NCI-H526 (cell line): ENCODE measurements at regions not wholly inside any gene's neighbourhood (a gene's known extent, or its start where the extent isn't known, plus 50 kb on each side); places are given as distances from the start of the nearest gene placed in this dataset.
"Not testable (repeated sequence)": the region's sequence is repeated elsewhere in the genome, so short reads cannot be mapped to it uniquely, and the experiment has no call there.

Source experiments
- DNase-seq, 2 experiments: peaks; one replicate each; lab custom pipeline; 2025; lab: John Stamatoyannopoulos, UW

- no peak for DNase-seq
Measured at GRCh38 chr3:64437131-64437530, 211.9 kb upstream of the PRICKLE2 start.

DNA sequence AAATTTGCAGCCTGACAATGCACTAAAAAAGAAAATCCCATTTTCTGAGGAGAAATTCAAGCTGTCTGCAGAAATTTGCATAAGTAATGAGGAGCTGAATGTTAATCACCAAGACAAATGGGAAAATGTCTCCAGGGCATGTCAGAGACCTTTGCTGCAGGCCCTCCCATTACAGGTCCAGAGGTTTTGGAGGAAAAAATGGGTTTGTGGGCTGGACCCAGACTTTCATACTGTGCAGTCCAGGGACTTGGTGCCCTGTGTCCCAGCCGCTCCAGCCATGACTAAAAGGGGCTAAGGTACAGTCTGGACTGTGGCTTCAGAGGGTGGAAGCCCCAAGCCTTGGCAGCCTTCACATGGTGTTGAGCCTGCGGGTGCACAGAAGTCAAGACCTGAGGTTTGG lies 209.8 kb upstream of the PRICKLE2 start:
- DNase-seq, result not testable (repeated sequence)

DNA sequence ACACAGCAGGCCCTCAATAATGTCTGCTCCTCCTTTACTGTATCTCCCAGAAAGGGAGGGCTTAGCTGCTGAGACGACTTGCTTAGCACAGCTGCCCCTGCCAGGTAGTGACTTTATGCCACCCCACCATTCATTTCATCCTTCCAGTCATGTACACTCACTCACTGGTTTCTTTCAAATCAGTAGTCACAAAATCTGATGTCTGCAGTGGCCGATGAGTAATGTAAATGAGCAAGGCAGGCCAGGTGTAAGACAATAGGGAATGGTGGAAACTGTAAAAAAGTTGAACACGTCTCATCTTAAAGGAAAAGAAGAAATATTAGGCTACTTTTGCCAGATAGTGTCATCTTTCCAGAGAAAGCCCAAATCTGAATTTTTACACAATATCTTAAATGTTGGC lies 207.6 kb upstream of the PRICKLE2 start:
- no peak for DNase-seq

- no peak for DNase-seq
Measured at GRCh38 chr3:64431526-64432091, 206.3 kb upstream of the PRICKLE2 start.

DNA sequence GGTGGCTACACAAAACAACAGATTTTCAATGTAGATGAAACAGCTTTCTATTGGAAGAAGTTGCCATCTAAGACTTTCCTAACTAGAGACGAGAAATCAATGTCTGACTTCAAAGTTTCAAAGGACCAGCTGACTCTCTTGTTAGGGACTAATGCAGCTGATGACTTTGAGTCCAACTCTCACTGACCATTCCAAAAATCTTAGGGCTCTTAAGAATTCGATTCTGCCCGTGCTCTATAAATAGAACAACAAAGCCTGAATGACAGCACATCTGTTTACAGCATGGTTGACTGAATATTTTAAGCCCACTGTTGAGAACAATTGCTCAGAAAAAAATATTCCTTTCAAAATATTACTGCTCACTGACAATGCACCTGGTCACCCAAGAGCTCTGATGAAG lies 202.4 kb upstream of the PRICKLE2 start:
- DNase-seq, result no peak

GRCh38 chr3:64426551-64426950 lies 201.3 kb upstream of the PRICKLE2 start:
- no peak for DNase-seq

GRCh38 chr3:64422932-64423331 lies 197.7 kb upstream of the PRICKLE2 start:
- DNase-seq, result no peak

DNA sequence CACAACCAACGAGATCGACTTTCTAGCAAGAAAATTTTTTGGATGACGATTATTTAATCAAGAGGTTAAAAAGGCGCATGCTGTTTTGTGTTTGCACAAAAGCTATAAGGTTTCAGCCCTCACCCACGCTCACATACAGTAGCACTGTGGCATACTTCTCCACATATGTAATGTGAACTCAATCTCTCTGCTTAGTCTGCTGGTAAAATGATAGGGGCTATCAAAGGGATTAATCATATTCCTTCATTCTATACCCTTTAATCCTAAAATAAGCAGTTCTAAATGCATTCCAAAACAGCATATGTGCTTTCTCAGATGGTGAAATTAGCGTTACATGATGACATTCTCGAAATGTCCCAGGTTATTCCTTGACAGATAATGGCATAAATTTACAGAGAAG lies 196.9 kb upstream of the PRICKLE2 start:
- DNase-seq, result no peak

DNA sequence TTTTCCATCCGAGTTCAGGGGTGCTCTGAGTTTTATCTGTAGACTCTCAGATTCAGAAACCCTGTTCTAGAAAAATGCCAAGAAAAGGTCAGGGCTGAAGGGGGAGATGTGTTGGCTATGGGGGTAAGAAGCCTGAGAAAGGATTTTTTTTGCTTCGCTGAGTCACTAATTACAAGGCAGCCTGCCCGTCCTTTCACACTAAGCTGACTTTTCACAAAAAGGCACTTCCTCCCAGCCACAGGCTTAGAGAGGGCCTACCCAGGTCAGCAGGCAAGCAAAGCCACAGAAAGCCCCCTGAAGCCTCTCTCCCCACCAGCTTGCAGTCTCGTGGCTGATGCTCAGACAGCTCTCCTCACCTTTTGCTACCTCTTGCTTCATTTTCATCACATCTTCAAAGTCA lies 192.6 kb upstream of the PRICKLE2 start:
- DNase-seq, result no peak

DNA sequence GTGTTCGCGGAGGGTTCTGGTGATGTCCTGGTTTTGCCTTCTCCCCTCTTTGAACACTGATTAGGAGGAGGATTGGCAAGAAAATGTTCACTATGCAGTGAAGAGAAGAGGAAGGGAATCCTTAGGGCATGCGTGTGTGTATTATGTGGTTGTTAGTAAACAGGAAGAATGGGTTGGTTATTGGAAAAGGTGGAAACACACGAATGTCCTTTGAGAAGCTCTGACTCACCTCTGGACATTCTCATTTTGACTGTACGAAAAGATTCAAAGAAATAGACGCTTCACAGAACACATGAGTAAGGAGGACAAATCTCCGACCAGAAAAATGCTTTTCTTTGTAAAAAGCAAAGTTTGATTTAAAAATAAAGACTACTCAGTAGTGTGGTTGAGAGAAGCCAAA lies 188.8 kb upstream of the PRICKLE2 start:
- no peak for DNase-seq

- no peak for DNase-seq
Measured at GRCh38 chr3:64411101-64411500, 185.8 kb upstream of the PRICKLE2 start.

DNA sequence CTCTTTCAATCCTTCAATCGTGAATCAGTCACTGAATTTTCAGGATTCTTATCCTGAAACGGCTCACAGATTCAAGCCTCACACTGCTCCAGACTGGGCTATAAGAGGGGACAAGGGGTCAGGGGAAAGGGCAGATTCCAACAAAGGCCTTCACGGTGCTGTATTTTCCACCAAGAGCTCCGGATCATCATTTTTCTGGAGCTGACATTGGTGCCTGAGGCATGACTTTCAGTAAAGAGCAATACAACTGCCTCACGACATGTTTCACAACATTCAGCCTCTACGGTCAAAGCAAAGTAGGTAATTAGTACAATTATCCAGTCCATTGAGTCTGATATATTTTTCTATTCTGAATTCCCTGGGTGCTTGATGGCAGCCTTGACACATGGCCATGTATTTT lies 185.0 kb upstream of the PRICKLE2 start:
- DNase-seq, result no peak

- no peak for DNase-seq
Measured at GRCh38 chr3:64408770-64409169, 183.5 kb upstream of the PRICKLE2 start.

DNA sequence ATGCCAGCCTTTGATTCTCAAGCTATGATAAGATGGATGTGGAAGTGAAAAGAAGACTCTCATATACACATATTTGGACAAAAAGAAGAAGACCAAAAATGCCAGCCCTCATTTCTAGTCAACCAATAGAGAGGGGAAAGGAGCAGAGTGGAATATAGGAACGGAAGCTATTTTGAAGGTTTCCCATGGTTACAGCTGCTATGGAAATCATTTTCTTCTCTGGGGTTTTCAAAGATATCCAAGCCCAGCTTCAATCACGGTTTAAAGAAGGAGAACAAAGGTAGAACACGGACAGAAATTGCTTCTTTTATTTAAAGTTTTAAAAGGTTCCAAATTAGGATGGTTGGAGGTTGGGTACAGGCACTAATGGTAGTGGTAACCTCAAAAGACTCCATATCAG lies 181.0 kb upstream of the PRICKLE2 start:
- DNase-seq, result no peak

DNA sequence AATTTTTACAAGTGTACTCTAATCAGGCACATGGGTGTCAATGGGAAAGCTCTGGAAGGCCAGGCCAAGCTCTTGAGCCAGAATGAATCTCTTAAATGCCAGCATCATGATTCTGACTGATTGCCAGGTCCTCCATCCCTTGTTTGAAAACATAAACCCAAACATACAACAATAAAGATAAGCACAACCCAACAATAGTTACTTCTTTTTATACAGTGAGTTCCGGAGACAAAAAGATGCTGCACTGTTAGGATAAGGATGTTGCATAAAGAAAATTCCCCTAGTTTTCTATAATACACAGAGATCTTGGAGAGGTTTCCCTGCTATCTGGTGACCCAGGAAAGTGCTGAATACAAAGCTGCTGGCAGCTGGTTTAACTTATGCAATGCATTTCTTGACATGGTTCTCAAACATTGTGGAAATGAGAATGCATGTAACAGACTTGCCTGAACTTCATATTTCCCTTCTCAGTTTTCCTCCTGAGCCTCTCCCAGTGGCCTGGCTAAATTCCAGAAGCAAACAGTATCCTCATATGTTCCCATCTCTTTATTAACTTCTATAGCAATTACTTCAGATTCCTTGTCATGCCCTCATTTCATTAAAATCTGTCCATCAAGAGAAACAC lies 180.1 kb upstream of the PRICKLE2 start:
- no peak for DNase-seq

DNA sequence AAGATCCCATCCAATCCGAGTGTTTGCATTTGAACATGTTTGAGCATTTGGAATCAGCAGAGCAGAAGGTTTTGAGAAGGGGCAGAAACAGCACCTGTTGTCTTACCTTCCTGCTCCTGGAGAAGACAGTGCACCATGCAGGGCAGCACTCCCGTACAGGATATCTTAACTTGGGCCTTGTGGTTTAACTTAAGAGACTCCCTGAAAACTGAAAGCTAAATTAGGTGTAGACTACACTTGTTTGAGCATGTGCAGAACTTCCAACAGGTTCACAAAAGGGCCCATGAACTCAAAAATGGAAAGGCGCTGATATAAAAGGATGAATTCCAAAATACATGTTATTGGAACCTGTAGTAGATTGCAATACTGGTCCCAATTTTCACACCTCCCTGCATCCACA lies 175.4 kb upstream of the PRICKLE2 start:
- no peak for DNase-seq

DNA sequence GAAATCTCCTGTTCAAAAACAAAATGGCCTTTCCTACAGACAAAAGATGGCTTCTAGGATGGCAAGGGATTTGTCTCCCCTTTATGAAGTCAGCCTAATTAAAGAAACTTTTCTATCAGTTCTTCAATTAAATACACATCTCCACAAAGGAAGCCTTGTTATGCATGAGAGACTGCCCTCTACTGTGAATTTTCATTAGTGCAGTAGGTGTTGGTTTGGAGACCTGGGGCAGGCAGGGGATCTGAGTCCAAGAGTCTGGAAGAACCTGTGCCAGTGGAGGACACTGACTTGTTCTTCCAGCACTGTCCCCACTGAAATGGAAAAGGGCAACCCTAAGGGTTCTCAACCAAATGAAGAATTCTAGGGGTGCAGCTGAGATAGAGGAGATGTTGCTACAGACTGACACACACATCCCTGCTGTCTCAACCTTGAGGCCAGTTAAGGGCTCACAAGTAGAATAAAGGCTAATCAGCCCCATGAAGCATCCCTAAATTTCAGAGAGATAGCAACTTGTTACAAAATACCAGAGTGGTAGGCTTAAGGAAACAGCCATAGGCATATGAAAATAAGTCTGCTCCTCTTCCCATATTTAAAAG lies 174.0 kb upstream of the PRICKLE2 start:
- DNase-seq, result peak; percentile 33 to 65

- no peak for DNase-seq
Measured at GRCh38 chr3:64398476-64398875, 173.2 kb upstream of the PRICKLE2 start.

GRCh38 chr3:64398006-64398405 lies 172.7 kb upstream of the PRICKLE2 start:
- no peak for DNase-seq

GRCh38 chr3:64397573-64397972 lies 172.3 kb upstream of the PRICKLE2 start:
- DNase-seq, result no peak

DNA sequence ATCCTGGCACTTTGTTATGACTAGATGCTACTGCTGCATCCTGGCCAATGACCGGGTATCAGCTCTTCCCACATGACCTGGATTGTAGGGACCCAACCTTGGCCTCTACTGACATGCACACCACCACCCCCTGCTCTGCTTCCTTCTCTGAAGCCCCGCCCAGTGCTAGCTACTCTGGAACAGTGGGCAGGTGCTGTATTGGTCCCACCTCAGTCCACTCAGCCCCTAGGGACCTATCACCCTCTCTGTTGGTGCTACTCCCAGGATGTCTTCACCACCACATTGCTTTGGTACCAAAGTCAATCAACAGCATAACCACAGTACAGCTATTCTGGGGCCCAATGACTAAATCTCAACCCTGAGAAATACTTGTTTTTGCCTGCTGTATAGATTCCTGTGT lies 170.2 kb upstream of the PRICKLE2 start:
- DNase-seq, result no peak

- DNase-seq, result no peak
Measured at GRCh38 chr3:64393193-64393592, 167.9 kb upstream of the PRICKLE2 start.

- no peak for DNase-seq
Measured at GRCh38 chr3:64392001-64392400, 166.7 kb upstream of the PRICKLE2 start.

DNA sequence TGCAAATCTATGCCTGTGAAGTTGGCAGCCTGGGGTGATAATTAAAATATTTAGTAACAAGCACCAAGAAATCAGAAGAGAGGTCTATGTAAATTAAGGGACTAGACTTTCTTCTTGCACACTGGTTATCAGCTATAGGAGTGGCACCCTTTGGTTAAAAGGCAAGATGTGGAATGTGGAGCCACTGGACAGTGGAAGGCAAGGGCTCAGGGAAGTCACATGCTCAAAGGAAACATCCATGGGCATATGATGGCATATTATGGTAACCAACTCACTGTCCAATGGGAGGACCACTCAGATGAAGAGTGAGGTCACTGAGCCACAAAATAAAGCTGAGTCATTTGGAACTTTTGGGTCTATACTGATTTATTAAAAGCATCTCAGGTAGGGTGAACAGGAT lies 165.6 kb upstream of the PRICKLE2 start:
- DNase-seq, result no peak
